Fibroblast of lung (primary cell): ENCODE measurements at regions not wholly inside any gene's neighbourhood (a gene's known extent, or its start where the extent isn't known, plus 50 kb on each side); places are given as distances from the start of the nearest gene placed in this dataset.

Experiments used
- EZH2 ChIP-seq: IDR thresholded peaks from 2 replicates; pipeline ENCODE4 v1.5.1; 2012; ENCODE audit warnings: low read length, control low read depth, mild to moderate bottlenecking; ENCODE audit errors: missing control alignments
- TF ChIP-seq, protein P1 (sequence below), 2 donors: IDR thresholded peaks in 1 of 2; conservative IDR thresholded peaks in 1 of 2; 1 replicate in 1 of 2; 2 replicates in 1 of 2; pipeline ENCODE4 v1.5.1; 2011 to 2012; ENCODE audit warnings: low read length in 2 of 2, control low read depth in 1 of 2, inconsistent platforms in 1 of 2, low read depth in 1 of 2, mild to moderate bottlenecking in 1 of 2

DNA sequence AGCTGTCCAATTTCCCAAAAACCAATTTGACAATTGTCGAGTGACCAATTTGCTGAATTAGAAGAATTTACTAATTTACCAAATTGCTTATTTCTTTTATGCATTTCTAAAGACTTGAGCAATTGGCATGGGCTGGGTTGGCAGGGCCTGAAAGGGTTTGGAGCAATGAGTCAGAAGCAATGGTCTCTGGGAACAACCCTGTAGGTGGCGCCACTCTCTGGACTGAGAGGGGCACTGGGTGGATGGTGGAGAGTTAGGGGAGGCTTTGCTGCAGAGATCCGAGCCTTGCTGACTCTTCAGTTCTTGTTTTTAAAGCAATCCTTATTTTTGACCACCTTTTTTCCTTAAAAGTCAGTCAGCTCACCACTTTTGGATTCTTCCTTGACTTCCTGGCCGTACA lies 71.5 kb upstream of the RPS23 start:
- TF ChIP-seq, protein P1, sequence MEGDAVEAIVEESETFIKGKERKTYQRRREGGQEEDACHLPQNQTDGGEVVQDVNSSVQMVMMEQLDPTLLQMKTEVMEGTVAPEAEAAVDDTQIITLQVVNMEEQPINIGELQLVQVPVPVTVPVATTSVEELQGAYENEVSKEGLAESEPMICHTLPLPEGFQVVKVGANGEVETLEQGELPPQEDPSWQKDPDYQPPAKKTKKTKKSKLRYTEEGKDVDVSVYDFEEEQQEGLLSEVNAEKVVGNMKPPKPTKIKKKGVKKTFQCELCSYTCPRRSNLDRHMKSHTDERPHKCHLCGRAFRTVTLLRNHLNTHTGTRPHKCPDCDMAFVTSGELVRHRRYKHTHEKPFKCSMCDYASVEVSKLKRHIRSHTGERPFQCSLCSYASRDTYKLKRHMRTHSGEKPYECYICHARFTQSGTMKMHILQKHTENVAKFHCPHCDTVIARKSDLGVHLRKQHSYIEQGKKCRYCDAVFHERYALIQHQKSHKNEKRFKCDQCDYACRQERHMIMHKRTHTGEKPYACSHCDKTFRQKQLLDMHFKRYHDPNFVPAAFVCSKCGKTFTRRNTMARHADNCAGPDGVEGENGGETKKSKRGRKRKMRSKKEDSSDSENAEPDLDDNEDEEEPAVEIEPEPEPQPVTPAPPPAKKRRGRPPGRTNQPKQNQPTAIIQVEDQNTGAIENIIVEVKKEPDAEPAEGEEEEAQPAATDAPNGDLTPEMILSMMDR (conservative IDR thresholded peaks at IDR 0.05 in 1 of 2, IDR thresholded peaks at IDR 0.05 in 1 of 2; ENCODE audit: low read depth in 1 of 2, low read length in 2 of 2), result peak; percentile 26 to 41
- no peak for TF ChIP-seq EZH2
